PC-9 (cell line): ENCODE measurements at regions not wholly inside any gene's neighbourhood (a gene's known extent, or its start where the extent isn't known, plus 50 kb on each side); places are given as distances from the start of the nearest gene placed in this dataset.

ENCODE experiments used
- CTCF ChIP-seq: fragments of 200-600 bp; sonication (generic); conservative IDR thresholded peaks from 2 replicates; pipeline ENCODE4 v1.6.1; 2017; ENCODE audit warnings: mixed run types, antibody characterized with exemption, mild to moderate bottlenecking, moderate library complexity
- EZH2 ChIP-seq: fragments of 200-600 bp; sonication (generic); IDR thresholded peaks from 2 replicates; pipeline ENCODE4 v1.8.0; 2017; ENCODE audit warnings: antibody characterized with exemption, low read depth

- TF ChIP-seq CTCF = no peak
- no peak for TF ChIP-seq EZH2
Observed at GRCh38 chr1:30342535-30343141, 380.7 kb downstream of the MATN1 start.
